ENCODE measurements at regions not wholly inside any gene's neighbourhood (a gene's known extent, or its start where the extent isn't known, plus 50 kb on each side); places are given as distances from the start of the nearest gene placed in this dataset.

GRCh38 chr17:69834494-69834893 lies 240.5 kb upstream of the KCNJ16 start:
- Histone ChIP-seq H3K27me3 (ENCODE audit: control insufficient read depth, insufficient read depth, low read length) (no peaks in the 10 kb centered on the region), H3K27ac (no peak overlapping the region), H3K36me3 (ENCODE audit: control insufficient read depth, insufficient read depth, low read length) (no peaks in the 10 kb centered on the region), H3K9me3 (ENCODE audit: control insufficient read depth, low read length) (no peaks in the 10 kb centered on the region), H3K4me3 (ENCODE audit: low read depth, low read length) (no peak overlapping the region), H3K9ac (no peak overlapping the region), H3K4me1 (no peaks in the 10 kb centered on the region), H3K4me2 (ENCODE audit: low read length) (no peak overlapping the region), H2AFZ (no peak overlapping the region), H3K79me2 (no peaks in the 10 kb centered on the region)
- TF ChIP-seq CTCF (IDR thresholded peaks at IDR 0.05) = no peak

- H3K36me3 ChIP-seq (ENCODE audit: control insufficient read depth, insufficient read depth, low read length) = no peaks in the 10 kb centered on the region
Observed at GRCh38 chr17:69851736-69852135, 223.3 kb upstream of the KCNJ16 start.

GRCh38 chr17:69853541-69854224 lies 221.3 kb upstream of the KCNJ16 start:
- Histone ChIP-seq H3K36me3 (ENCODE audit: control insufficient read depth, insufficient read depth, low read length) (no peaks in the 10 kb centered on the region), H3K4me3 (ENCODE audit: low read depth, low read length) (no peak overlapping the region), H3K4me2 (ENCODE audit: low read length) (peak overlapping the region; percentile 10), H3K79me2 (no peaks in the 10 kb centered on the region), H3K27ac (peak overlapping the region; percentile 0), H2AFZ (peak overlapping the region; percentile 41), H3K9ac (no peak overlapping the region), H3K9me3 (ENCODE audit: control insufficient read depth, low read length) (no peaks in the 10 kb centered on the region), H3K27me3 (ENCODE audit: control insufficient read depth, insufficient read depth, low read length) (no peaks in the 10 kb centered on the region), H3K4me1 (peaks cover 16% of the 10 kb centered on the region)
- TF ChIP-seq CTCF (IDR thresholded peaks at IDR 0.05) = no peak

More at GRCh38 chr17:69851736-69852135, 223.3 kb upstream of the KCNJ16 start:
- no peak overlapping the region for H3K27ac ChIP-seq
- no peaks in the 10 kb centered on the region for H3K27me3 ChIP-seq (ENCODE audit: control insufficient read depth, insufficient read depth, low read length)
- H3K4me1 ChIP-seq = peaks cover 16% of the 10 kb centered on the region
- H3K4me2 ChIP-seq (ENCODE audit: low read length) = no peak overlapping the region
- no peak for TF ChIP-seq CTCF (IDR thresholded peaks at IDR 0.05)
- no peak overlapping the region for H3K9ac ChIP-seq
- H3K4me3 ChIP-seq (ENCODE audit: low read depth, low read length) = no peak overlapping the region
- no peaks in the 10 kb centered on the region for H3K9me3 ChIP-seq (ENCODE audit: control insufficient read depth, low read length)
- no peak overlapping the region for H2AFZ ChIP-seq
- no peaks in the 10 kb centered on the region for H3K79me2 ChIP-seq

GRCh38 chr17:69854225-69854780 lies 220.7 kb upstream of the KCNJ16 start:
- no peak overlapping the region for H3K4me3 ChIP-seq (ENCODE audit: low read depth, low read length)
- H3K9ac ChIP-seq = no peak overlapping the region
- peak overlapping the region; percentile 5 for H2AFZ ChIP-seq
- H3K9me3 ChIP-seq (ENCODE audit: control insufficient read depth, low read length) = no peaks in the 10 kb centered on the region
- no peaks in the 10 kb centered on the region for H3K27me3 ChIP-seq (ENCODE audit: control insufficient read depth, insufficient read depth, low read length)
- H3K4me1 ChIP-seq = peaks cover 16% of the 10 kb centered on the region
- no peak overlapping the region for H3K4me2 ChIP-seq (ENCODE audit: low read length)
- H3K27ac ChIP-seq = peak overlapping the region; percentile 0
- no peak for TF ChIP-seq CTCF (IDR thresholded peaks at IDR 0.05)
- H3K36me3 ChIP-seq (ENCODE audit: control insufficient read depth, insufficient read depth, low read length) = no peaks in the 10 kb centered on the region
- H3K79me2 ChIP-seq = no peaks in the 10 kb centered on the region

- Histone ChIP-seq H3K4me2 (ENCODE audit: low read length) (no peak overlapping the region), H3K27ac (no peak overlapping the region), H2AFZ (no peak overlapping the region), H3K36me3 (ENCODE audit: control insufficient read depth, insufficient read depth, low read length) (no peaks in the 10 kb centered on the region), H3K27me3 (ENCODE audit: control insufficient read depth, insufficient read depth, low read length) (no peaks in the 10 kb centered on the region), H3K9me3 (ENCODE audit: control insufficient read depth, low read length) (no peaks in the 10 kb centered on the region), H3K79me2 (no peaks in the 10 kb centered on the region), H3K4me3 (ENCODE audit: low read depth, low read length) (no peak overlapping the region), H3K9ac (no peak overlapping the region), H3K4me1 (peaks cover 16% of the 10 kb centered on the region)
- no peak for TF ChIP-seq CTCF (IDR thresholded peaks at IDR 0.05)
Observed at GRCh38 chr17:69856946-69857345, 218.1 kb upstream of the KCNJ16 start.
